ENCODE measurements at regions not wholly inside any gene's neighbourhood (a gene's known extent, or its start where the extent isn't known, plus 50 kb on each side); places are given as distances from the start of the nearest gene placed in this dataset.
"Not testable (repeated sequence)": the region's sequence is repeated elsewhere in the genome, so short reads cannot be mapped to it uniquely, and the experiment has no call there.

DNA sequence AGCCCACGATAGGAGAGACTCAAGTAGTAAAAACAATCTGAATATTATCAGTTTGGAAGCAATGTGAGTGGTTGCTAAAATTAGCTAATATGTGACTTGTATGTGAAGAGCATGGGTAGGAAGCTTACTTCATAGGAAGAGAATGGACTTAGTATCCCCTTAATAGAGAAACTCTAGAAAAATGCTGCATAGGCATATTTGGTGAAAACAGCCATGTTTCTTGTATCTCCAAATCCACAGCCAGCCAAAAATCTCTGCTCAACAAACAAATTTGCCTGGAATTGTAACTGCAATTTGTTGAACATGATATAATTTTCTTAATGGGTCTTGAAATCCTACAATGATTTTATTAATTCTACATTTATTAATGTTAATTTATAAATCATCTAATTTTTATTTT is 1252.9 kb upstream of the TMEM132C start:
- no peak for DNase-seq

DNA sequence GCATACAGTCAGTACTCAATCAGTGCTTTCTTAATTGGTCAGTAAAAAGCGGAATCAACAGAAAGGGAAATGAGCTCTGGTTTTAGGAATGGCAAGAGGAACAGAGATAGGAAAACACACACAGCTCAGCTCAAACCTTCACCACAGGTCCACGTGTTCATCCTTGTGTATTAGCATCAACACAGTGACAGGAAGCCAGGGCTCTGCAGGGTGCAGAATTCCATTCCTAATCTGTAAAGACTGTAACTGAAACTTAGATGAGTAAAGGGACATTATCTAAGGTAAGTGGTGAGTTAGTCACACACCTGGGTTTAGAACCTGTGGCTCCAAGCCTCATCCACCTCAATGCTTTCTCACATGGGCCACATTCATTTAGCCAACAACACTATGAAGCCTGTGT is 1242.2 kb upstream of the TMEM132C start:
- no peak for DNase-seq

DNA sequence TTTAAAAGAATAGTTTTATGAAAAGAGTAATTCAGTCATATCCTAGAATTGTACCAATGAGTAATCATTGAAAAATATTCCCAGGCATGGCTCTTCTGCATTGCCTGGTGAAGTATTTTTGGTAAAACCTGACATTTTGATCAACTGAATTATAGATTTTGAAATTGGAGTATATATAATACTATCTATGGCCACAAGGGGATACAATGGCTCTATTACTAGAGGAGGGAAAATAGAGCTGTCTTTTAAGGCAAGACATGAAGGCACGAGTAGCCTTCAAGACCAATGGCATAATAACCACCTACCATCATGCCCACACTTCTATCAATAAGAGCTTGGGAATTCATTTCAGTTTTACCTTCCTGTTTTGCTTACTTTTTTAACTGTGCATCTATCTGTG is 1241.4 kb upstream of the TMEM132C start:
- DNase-seq, result no peak

DNA sequence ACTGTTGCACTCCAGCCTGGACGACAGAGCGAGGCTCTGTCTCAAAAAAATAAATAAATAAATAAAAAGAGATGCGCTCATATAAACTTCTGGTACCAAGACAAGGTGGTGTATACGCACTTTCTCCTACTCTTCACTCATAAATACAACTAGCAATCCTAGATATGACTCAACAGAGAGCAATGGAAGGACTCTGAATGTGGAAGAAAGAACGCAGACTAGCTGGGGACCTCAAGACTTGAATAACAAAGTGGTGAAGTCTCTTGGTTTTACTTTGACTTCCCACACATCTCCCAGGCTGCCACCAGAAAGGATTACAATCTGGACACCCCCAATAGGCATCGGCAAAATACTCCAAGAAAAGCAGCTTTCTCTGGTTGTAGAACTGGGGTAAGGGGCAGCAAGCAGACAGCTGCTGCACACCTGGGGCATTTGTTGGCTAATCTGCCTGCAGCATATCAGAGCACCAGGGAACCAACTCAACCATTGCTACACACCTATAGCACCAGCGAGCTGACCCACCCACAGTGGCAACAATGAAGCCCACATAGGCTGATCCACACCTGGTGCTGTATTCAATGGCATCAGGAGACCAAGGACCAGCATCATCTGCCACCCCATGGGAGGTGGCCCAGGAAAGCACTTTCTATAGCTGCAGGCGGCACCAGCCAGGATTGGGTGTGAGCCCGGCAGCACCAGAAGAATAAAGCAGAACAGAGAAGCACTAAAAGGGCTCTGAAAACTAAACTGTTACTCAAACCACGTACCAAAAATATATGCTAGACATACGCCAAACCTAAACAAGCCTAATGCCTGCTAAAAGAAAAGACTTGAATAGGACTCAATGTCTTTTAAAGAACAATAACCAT is 1231.7 kb upstream of the TMEM132C start:
- no peak for DNase-seq

DNA sequence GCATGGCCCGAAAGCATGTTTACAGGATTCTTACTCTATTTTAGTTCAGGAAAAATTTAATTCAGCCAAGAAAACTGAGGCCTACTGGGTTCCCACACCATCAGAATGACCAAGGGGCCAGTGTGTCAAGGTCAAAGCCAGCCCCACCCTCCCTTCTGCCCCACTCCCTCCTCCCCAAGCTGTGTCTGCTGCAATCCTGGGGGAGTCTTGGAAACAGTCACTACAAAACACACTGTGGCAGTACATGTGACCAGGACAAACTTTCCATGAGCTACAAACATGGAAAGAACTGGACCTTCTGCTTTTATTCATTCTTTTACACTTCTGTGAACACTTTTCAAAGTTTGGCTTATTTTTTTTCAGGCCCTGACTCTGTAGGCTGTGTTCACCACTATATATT is 1228.8 kb upstream of the TMEM132C start:
- no peak for DNase-seq

DNA sequence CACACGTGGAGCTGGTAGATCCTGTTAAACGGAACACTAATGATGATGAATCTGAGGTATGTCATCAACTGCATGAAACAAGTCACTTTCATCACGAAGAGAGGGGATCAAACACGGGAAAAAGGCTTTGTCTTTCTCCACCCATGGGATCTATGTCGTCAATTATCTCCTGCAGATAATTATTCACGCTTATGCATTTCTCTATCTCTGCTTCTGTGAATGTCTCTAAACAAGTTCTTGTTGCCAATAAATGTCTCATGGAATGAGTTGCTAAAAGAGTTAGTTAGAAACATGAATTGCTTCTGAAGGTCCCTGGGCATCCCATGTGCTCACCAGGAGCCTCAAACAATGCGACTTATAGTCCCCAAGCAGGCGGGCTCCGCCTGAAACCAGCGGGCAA is 1228.2 kb upstream of the TMEM132C start:
- no peak for DNase-seq

DNA sequence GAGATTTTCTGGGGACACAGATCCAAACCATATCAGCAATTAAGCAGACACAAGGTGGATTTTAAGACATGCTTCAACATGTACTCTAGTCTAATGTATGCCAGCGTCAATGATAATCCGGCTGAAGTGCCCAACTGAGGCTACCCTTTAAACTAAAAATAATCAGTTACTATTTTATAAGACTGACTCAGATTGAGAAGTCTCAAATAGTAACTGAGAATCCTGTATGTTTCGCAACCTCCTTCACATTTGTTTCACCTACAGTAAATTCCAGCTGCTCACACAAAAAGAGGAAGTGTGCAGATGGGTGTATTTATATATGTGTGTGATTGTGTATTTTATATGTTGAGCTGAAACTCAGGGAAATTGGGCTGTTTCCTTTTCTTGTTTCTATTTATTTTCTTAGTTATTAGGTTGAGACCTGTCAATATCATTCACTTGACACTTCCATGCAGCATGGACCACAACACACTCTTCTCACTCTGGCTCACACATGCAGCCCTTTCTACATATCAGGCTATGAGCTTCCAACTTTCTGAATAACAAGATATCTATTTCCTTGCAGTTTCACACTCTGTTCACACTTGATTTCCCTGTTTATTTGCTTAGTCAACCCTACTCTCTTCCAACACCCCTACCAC is 1224.9 kb upstream of the TMEM132C start:
- DNase-seq, result peak; percentile 1 to 3

DNA sequence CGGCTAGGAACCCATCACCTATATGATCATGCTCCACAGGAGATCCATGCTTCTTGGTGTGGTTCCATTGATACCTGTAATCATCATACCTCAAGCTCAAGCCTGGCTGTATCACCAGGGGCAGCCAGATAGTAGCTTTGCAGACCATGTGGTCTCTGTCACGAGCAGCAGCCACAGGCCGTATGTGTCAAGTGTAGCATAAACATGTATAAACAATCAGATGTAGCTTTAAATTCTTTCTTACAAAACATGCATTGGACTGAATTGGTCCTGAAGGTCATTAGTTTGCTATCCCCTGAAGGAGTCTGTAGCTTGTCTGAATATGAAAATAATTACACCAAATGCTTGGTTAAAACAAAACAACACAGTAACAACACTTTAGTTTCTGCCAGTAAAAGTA is 1223.2 kb upstream of the TMEM132C start:
- no peak for DNase-seq

DNA sequence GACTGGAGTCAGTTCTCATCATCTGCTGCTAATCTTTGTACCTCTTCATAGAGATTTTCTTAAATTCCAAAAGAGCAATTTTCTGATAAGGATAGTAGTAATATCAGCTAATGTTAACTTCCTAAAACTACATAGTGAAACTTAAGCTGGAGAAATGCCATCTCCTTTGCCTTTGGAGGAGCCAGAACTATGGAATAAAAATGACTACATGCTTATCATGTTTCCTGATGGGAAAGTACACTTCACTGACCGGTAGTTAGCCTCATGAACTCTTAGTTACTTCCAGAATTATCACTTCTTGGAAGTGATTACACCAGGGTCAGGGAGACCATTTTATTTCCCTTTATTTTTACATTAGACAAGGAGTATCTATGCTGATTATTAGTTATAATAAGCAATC is 1222.1 kb upstream of the TMEM132C start:
- DNase-seq, result no peak

DNA sequence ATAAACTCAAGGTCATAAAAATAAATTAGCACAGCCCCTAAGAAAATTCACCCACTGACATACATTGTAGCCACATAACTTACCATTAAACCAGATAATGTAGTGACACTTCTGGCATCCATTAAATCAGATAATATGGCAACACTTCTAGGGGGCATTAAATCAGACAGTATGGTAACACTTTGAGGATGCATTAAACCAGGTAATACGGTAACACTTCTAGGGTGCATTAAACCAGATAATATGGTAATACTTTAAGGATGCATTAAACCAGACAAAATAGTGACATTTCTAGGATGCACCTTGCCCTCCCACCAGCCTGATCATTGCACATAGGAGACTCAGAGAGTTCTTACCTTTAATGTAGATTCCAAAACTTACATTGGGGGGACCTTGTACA is 1220.5 kb upstream of the TMEM132C start:
- DNase-seq, result no peak

DNA sequence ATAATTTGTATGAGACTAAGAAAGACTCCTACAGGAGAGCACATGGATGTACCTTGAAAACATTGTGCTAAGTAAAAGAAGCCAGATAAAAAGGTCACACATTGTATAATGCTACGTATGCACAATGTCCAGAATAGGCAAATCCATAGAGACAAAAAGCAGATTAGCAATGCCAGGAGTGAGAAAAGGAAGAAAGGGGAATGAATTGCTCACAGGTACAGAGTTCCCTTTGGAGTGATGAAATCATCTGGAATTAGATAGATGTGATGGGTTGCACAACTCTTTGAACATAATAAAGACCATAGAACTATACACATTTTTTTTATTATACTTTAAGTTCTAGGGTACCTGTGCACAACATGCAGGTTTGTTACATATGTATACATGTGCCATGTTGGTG is 1218.9 kb upstream of the TMEM132C start:
- DNase-seq, result no peak

DNA sequence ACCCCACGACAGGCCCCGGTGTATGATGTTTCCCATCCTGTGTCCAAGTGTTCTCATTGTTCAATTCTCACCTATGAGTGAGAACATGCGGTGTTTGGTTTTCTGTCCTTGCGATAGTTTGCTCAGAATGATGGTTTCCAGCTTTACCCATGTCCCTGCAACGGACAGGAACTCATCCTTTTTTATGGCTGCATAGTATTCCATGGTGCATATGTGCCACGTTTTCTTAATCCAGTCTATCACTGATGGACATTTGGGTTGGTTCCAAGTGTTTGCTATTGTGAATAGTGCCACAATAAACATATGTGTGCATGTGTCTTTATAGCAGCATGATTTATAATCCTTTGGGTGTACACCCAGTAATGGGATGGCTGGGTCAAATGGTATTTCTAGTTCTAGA is 1218.4 kb upstream of the TMEM132C start:
- not testable (repeated sequence) for DNase-seq

DNA sequence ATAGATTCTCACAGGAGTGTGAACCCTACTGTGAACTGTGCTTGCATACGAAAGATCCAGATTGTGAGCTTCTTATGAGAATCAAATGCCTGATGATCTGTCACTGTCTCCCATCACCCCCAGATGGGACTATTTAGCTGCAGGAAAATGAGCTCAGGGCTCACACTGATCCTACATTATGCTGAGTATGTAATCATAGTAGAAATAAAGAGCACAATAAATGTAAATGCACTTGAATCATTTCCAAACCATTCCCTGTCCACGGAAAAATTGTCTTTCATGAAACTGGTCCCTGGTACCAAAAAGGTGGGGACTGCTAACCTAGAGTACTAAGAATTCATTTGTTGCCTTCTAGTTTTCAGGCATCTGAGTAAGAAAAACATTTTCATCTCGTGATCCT is 1215.8 kb upstream of the TMEM132C start:
- no peak for DNase-seq

DNA sequence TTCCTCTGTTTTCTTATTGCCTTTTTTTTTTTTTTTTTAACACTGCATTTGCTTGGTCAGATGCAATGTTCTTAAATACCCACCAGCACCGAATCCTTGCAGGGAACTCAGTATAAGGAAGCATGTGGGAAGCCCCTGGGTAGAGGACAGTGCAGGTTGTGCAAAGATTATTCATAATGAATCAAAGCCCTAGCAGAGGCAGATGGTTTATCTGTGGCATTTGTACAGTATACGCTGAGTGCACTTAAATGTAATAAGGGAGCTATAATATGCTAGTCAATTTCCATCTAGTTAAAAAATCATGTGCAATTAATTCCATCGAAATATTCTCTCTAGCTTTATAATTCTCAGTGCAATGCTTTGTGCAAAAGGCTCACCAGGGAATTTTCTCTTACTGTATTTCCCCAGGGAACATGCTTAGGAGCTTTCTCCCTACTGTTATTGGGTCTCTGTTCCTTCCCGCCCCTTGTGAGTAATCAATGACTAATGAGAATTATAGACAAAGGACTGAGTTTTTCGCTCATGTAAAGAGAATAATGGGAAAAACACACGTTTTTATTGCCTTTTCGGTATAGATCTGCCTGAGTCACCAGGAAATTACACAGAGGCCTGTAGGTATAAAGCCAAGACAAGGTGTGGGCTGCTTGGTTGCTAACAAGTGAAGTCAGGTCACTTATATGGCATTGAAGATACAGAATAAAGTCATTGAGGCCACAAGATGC is 1214.3 kb upstream of the TMEM132C start:
- DNase-seq, result no peak

DNA sequence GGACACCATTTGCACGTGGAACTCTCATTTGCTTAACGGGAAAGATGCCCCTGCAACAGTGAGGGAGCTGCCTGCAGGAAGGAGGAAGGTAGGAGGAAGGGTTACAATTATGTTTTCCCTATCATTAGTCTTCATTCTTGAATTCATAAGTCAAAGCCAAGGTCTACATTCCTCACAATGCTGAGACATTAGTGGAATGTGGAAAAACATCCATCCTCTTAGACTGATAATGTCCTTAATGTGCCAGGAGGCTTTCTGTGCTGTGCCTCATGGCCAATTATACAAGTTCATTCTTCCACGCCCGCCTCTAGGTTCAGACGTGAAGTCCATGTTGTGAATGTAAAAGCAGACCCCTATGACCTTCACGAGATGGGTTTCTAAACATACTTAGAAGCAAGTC is 1212.4 kb upstream of the TMEM132C start:
- DNase-seq, result no peak

DNA sequence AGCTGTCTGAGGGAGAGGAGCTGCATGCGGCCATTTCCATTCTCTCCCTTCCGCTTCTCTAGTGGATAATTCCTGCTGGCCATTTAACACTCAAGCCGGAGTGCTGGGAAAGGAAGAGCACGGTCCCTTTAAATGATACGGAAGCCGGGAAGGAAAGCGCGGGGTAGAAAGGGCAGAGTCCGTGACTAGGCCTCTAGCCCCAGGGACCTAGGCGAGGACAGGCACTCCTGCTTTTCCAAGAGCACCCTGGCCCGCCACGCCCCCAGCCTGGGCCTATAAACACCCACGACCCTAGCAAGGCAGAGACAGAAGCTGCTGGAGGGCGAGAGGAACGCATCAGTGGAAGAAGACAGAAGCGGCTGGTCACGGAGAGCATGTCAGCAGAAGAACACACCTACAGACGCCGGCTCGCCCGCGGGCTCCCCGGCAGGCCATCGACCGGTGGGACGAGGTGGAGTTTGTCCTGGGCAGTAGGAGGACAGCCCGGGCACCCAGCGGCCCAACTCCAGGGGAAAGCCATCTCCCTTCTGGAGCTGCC is 1206.6 kb upstream of the TMEM132C start:
- DNase-seq, result no peak

DNA sequence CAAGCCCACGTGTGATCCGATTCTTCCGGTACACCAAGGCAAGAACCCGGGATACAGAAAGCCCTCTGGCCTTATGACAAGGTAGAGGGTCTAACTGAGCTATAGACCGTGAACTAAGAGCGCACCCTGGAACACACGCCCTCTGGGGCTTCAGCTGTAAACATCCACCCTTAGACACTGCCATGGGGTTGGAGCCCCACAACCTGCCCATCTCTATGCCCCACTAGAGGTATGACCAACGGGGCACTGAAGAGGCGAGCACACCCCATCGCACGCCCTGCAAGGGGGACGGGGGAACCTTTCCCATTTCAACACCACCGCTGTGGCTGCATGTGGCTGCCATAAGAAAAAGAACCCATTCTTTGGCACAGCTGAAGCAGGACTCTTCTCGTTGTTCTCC is 1206.0 kb upstream of the TMEM132C start:
- DNase-seq, result no peak

DNA sequence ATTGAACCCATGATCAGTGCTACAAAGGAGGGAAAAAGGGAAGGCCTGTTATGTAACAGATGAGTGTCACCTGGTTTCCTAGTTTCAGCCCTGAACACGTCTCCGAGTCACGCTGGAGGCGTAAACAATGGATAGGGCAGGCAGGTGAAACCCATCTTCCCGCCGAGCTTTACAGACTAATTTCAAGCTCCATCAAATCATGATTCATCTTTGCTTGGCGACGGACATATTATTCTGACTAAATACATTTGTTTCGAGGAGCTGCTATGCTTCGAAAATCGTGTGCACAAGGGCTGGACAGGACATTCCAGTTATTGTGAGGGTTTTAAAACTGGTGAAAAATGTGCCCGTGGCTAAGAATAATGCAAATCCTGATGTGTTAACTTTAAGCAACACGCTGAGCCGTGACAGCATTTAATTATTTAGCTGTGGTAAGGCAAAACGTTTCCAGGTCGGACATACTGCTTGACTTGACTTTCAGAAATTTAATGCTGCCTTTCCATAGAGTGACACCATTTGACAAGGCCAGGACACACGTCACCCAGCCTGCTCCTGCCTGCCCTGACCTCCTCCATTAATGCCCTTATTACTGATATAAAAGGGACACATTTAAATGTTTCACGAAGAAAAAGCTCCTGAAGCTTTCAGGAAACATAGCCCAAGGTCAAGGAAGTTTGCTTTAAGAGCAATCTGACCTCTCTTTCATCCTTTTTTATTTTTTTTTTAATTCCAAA is 1203.5 kb upstream of the TMEM132C start:
- DNase-seq, result no peak

DNA sequence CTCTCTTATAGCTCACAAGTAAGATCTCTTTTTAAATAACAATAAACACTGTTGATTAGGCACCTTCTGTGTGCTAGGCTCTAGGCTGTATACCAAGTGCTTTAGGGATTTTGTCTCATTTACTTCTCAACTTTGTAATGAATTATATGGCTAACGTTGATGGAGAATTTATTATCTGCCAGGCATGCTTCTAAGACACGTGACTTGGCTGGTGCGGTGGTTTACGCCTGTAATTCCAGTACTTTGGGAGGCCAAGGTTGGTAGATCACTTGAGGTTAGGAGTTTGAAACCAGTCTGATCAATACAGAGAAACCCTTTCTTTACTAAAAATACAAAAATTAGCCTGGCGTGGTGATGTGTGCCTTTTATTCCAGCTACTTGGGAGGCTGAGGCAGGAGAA is 1202.8 kb upstream of the TMEM132C start:
- no peak for DNase-seq

DNA sequence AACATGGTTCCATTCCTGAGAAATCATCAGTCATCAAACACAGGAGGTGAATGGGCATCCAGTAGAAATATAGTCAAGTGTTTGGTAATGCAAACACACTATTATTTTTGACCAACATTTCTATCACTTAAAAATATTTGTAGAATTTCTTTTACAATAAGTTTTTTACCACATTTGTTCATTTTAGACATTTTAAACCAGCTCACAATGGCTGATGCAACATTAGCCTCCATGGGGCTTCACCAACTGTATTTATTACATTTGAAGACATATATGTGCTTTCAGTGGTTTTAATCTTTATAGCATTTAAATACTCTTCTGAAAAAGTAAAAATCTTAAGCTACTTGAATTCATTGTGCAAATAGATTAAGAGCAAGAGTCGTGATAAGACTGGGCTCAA is 1201.4 kb upstream of the TMEM132C start:
- no peak for DNase-seq

DNA sequence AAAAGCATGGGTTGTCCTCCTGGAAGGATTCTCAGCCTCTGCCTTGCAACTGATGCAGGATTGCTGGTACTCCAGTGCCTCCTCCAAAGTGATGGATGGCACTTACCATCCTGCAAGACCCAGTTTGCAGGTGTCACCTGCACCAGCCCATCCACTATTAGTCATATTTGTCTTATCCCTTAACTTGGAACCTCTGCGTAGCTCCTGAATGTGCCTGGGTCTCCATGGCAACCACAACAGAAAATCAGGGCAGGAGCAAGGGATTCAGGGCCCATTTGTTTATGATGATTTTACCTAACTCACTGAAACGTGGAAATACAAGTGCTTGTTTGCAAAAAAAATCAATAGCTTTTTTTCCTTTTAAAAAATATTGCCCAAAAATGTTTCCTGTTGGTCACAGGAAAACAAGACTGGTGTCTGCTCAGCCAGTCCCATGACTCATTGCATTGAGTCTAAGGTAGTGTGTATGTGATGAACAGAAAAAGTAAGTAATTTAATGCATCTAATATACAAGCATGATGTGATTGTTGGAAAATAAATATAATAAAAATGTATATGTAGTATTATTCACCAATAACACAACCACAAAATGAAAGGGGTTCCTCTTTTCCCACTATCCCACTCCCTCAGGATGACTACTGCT is 1196.3 kb upstream of the TMEM132C start:
- no peak for DNase-seq

DNA sequence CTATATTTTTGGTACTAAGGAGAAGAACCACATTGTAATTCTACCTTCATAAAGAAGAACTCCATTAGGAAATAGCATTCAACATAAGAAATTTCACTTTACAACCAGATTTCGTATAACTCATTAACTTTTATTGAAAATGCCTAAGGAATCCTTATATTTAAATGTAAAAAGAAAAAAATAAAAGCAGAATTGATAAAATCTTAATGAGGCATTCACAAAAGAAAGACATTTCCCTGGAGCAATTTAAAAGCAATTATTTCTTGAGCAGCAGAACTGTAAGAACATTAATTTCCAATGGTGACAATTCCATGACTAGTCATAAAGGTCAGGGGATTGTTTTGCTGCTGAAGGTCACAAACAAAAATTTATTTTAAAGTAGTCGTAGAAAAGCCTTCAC is 1192.8 kb upstream of the TMEM132C start:
- no peak for DNase-seq

DNA sequence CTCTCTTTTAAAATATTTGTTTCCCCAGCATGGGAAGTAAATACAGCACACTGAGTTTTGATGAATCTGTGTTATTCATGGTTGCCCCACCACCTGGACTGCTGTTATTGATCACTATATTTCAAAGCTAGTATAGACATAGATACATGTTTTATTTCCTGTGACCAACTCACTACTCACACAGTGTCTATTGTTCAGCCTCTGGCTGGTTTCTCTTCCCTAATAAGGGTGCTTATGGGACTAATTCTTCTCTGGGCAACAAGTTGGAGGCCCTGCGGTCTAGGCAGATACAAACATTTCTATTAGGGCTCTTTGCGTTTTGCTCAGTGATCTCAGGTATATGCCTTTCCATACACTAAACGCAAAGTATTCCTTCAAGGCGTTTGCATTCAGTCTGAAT is 1191.0 kb upstream of the TMEM132C start:
- DNase-seq, result no peak
